ENCODE measurements at regions not wholly inside any gene's neighbourhood (a gene's known extent, or its start where the extent isn't known, plus 50 kb on each side); places are given as distances from the start of the nearest gene placed in this dataset.

DNA sequence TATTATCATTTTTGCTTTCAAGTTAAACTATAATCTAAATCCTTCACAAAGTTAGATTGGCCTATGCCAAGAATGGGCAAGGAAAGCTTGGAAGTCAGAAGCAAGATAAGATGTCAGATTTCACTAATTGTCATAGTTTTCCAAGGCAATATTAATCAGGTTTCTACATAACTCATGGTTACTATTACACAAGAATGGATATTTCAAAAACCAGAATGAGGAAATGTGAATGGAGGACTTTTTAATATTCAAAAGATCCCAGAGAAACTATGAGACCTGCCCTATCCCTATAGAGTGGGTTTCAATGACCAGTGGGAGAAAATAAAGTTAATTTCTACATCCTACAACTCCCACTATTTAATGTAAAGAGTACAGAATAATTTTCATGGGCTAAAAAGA, 203.2 kb downstream of the CASP12 start:
- Histone ChIP-seq H3K27ac (ENCODE audit: low read depth, low read length) (no peak overlapping the region), H3K9me2 (replicated peaks; ENCODE audit: insufficient read depth, low read length) (no peaks in the 10 kb centered on the region), H3K4me2 (ENCODE audit: low read depth, low read length, poor library complexity, severe bottlenecking) (no peak overlapping the region), H3K27me3 (ENCODE audit: low read length) (no peaks in the 10 kb centered on the region), H3F3A (ENCODE audit: insufficient read depth) (no peaks in the 10 kb centered on the region), H3K4me3 (ENCODE audit: insufficient read depth, low read length, poor library complexity, severe bottlenecking) (no peak overlapping the region), H4K20me1 (ENCODE audit: low read depth, low read length) (no peaks in the 10 kb centered on the region), H2AFZ (ENCODE audit: low read depth, low read length, severe bottlenecking) (no peak overlapping the region), H3K36me3 (ENCODE audit: low read length) (no peaks in the 10 kb centered on the region), H3K9me3 (ENCODE audit: insufficient read depth, low read length) (no peaks in the 10 kb centered on the region), H3K9ac (ENCODE audit: low read length) (no peak overlapping the region), H3K79me2 (ENCODE audit: insufficient read depth, low read length) (no peaks in the 10 kb centered on the region)
- TF ChIP-seq, protein P1, sequence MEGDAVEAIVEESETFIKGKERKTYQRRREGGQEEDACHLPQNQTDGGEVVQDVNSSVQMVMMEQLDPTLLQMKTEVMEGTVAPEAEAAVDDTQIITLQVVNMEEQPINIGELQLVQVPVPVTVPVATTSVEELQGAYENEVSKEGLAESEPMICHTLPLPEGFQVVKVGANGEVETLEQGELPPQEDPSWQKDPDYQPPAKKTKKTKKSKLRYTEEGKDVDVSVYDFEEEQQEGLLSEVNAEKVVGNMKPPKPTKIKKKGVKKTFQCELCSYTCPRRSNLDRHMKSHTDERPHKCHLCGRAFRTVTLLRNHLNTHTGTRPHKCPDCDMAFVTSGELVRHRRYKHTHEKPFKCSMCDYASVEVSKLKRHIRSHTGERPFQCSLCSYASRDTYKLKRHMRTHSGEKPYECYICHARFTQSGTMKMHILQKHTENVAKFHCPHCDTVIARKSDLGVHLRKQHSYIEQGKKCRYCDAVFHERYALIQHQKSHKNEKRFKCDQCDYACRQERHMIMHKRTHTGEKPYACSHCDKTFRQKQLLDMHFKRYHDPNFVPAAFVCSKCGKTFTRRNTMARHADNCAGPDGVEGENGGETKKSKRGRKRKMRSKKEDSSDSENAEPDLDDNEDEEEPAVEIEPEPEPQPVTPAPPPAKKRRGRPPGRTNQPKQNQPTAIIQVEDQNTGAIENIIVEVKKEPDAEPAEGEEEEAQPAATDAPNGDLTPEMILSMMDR (IDR thresholded peaks at IDR 0.05; ENCODE audit: insufficient read depth, low read length, poor library complexity, severe bottlenecking): no peak
- TF ChIP-seq EZH2phosphoT487 (conservative IDR thresholded peaks at IDR 0.05; ENCODE audit: low read length): no peak

GRCh38 chr11:104694259-104695064, 203.8 kb downstream of the CASP12 start:
- Histone ChIP-seq H3K79me2 (ENCODE audit: insufficient read depth, low read length) (no peaks in the 10 kb centered on the region), H3K4me2 (ENCODE audit: low read depth, low read length, poor library complexity, severe bottlenecking) (no peak overlapping the region), H3K9me2 (replicated peaks; ENCODE audit: insufficient read depth, low read length) (no peaks in the 10 kb centered on the region), H3F3A (ENCODE audit: insufficient read depth) (no peaks in the 10 kb centered on the region), H3K36me3 (ENCODE audit: low read length) (no peaks in the 10 kb centered on the region), H3K9ac (ENCODE audit: low read length) (no peak overlapping the region), H3K9me3 (ENCODE audit: insufficient read depth, low read length) (no peaks in the 10 kb centered on the region), H3K4me3 (ENCODE audit: insufficient read depth, low read length, poor library complexity, severe bottlenecking) (no peak overlapping the region), H3K27me3 (ENCODE audit: low read length) (no peaks in the 10 kb centered on the region), H3K27ac (ENCODE audit: low read depth, low read length) (no peak overlapping the region), H4K20me1 (ENCODE audit: low read depth, low read length) (no peaks in the 10 kb centered on the region), H2AFZ (ENCODE audit: low read depth, low read length, severe bottlenecking) (no peak overlapping the region)
- TF ChIP-seq, protein P1 (IDR thresholded peaks at IDR 0.05; ENCODE audit: insufficient read depth, low read length, poor library complexity, severe bottlenecking): no peak
- no peak for TF ChIP-seq EZH2phosphoT487 (conservative IDR thresholded peaks at IDR 0.05; ENCODE audit: low read length)

DNA sequence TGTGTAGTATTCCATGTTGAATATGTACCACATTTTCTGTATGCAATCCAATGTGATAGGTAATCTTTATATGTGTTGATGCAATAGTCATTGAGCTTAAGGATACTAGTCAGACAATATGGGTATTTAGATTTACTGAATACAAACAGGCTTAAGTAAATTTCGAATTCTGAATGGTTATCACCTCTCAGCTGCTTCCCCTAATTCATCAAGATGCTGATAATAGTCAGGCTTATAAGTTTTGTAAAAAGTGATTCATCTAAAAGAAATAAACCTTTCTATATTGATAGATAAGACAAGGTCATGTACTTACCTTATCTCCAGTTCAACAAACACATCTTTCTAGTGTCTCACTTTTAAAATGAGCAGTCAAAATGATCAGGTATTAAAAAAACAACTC, 205.5 kb downstream of the CASP12 start:
- no peaks in the 10 kb centered on the region for H3K27me3 ChIP-seq (ENCODE audit: low read length)
- H4K20me1 ChIP-seq (ENCODE audit: low read depth, low read length): no peaks in the 10 kb centered on the region
- no peaks in the 10 kb centered on the region for H3K9me3 ChIP-seq (ENCODE audit: insufficient read depth, low read length)
- no peak overlapping the region for H3K9ac ChIP-seq (ENCODE audit: low read length)
- TF ChIP-seq, protein P1 (IDR thresholded peaks at IDR 0.05; ENCODE audit: insufficient read depth, low read length, poor library complexity, severe bottlenecking): no peak
- no peak for TF ChIP-seq EZH2phosphoT487 (conservative IDR thresholded peaks at IDR 0.05; ENCODE audit: low read length)
- no peak overlapping the region for H3K4me3 ChIP-seq (ENCODE audit: insufficient read depth, low read length, poor library complexity, severe bottlenecking)
- no peak overlapping the region for H3K27ac ChIP-seq (ENCODE audit: low read depth, low read length)
- no peaks in the 10 kb centered on the region for H3K36me3 ChIP-seq (ENCODE audit: low read length)
- H3K4me2 ChIP-seq (ENCODE audit: low read depth, low read length, poor library complexity, severe bottlenecking): no peak overlapping the region
- H3K9me2 ChIP-seq (replicated peaks; ENCODE audit: insufficient read depth, low read length): no peaks in the 10 kb centered on the region
- no peak overlapping the region for H2AFZ ChIP-seq (ENCODE audit: low read depth, low read length, severe bottlenecking)
- H3F3A ChIP-seq (ENCODE audit: insufficient read depth): no peaks in the 10 kb centered on the region
- H3K79me2 ChIP-seq (ENCODE audit: insufficient read depth, low read length): no peaks in the 10 kb centered on the region

Data from SU-DHL-6 (cell line).